ENCODE measurements at regions not wholly inside any gene's neighbourhood (a gene's known extent, or its start where the extent isn't known, plus 50 kb on each side); places are given as distances from the start of the nearest gene placed in this dataset.

- TF ChIP-seq, protein P1, sequence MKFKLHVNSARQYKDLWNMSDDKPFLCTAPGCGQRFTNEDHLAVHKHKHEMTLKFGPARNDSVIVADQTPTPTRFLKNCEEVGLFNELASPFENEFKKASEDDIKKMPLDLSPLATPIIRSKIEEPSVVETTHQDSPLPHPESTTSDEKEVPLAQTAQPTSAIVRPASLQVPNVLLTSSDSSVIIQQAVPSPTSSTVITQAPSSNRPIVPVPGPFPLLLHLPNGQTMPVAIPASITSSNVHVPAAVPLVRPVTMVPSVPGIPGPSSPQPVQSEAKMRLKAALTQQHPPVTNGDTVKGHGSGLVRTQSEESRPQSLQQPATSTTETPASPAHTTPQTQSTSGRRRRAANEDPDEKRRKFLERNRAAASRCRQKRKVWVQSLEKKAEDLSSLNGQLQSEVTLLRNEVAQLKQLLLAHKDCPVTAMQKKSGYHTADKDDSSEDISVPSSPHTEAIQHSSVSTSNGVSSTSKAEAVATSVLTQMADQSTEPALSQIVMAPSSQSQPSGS (CRISPR knock-in tag; IDR thresholded peaks at IDR 0.05) = no peak
- TF ChIP-seq, protein P2, sequence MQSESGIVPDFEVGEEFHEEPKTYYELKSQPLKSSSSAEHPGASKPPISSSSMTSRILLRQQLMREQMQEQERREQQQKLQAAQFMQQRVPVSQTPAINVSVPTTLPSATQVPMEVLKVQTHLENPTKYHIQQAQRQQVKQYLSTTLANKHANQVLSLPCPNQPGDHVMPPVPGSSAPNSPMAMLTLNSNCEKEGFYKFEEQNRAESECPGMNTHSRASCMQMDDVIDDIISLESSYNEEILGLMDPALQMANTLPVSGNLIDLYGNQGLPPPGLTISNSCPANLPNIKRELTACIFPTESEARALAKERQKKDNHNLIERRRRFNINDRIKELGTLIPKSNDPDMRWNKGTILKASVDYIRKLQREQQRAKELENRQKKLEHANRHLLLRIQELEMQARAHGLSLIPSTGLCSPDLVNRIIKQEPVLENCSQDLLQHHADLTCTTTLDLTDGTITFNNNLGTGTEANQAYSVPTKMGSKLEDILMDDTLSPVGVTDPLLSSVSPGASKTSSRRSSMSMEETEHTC (IDR thresholded peaks at IDR 0.05) = no peak
Observed at GRCh38 chr11:93073508-93074280, 104.2 kb downstream of the MTNR1B start (continued).

GRCh38 chr11:93074352-93074751 is 104.9 kb downstream of the MTNR1B start:
- H3K9ac ChIP-seq (ENCODE audit: insufficient read depth in 1 of 2, low read depth in 2 of 2, low read length in 2 of 2) = no peak overlapping the region
- POLR2A ChIA-PET = interaction anchor here (0.6 to 0.7 kb wide), 3 partner anchors 61 to 1641 kb away, joined by 3 to 4 read pairs (median 3); no protein-coding TSS in a partner anchor
- H3K27ac ChIP-seq (ENCODE audit: extremely low read depth, low read depth, low read length) = no peak overlapping the region
- no peaks in the 10 kb centered on the region for H3K4me1 ChIP-seq (replicated peaks in 1 of 2; ENCODE audit: control insufficient read depth in 2 of 2, insufficient read depth in 2 of 2, low read length in 2 of 2)
- H2AFZ ChIP-seq (ENCODE audit: low read depth, low read length) = no peak overlapping the region
- no peaks in the 10 kb centered on the region for H4K20me1 ChIP-seq (replicated peaks; ENCODE audit: control insufficient read depth, insufficient read depth, low read length)
- under 1% methylated on average over 7 of the region's 10 CpGs for WGBS (ENCODE audit: insufficient coverage, low coverage, missing lambda C conversion rate)
- FAIRE-seq = no peak
- no peak overlapping the region for H3K4me3 ChIP-seq
- no peaks in the 10 kb centered on the region for H3K36me3 ChIP-seq (ENCODE audit: control insufficient read depth, insufficient read depth, low read length)
- no peak for ATAC-seq
- intact Hi-C loops (cut with micrococcal nuclease) (no loop called here), in situ Hi-C loops (cut with MboI) (loop anchor here (5.0 kb wide), 1 partner anchor 52 kb away; no protein-coding TSS in a partner anchor)
- no TSS peak for BruUV-seq (replicated peaks)
- H3K4me2 ChIP-seq (ENCODE audit: insufficient read depth, low read length) = no peak overlapping the region
- DNase-seq (ENCODE audit: extremely low read depth in 1 of 4, low spot score in 3 of 4) = no peak
- H3K79me2 ChIP-seq (ENCODE audit: control insufficient read depth, insufficient read depth, low read length) = no peaks in the 10 kb centered on the region
- CTCF ChIA-PET (ENCODE audit: low intra/inter-chr PET ratio) = no interaction called here
- H3K9me1 ChIP-seq (ENCODE audit: control insufficient read depth, insufficient read depth, low read length) = no peaks in the 10 kb centered on the region
- H3K9me3 ChIP-seq (replicated peaks; ENCODE audit: control insufficient read depth, insufficient read depth, low read depth, low read length) = no peaks in the 10 kb centered on the region
- H3K27me3 ChIP-seq (ENCODE audit: control insufficient read depth in 2 of 2, insufficient read depth in 2 of 2, low read length in 2 of 2) = no peaks in the 10 kb centered on the region
- TF ChIP-seq, protein P3, sequence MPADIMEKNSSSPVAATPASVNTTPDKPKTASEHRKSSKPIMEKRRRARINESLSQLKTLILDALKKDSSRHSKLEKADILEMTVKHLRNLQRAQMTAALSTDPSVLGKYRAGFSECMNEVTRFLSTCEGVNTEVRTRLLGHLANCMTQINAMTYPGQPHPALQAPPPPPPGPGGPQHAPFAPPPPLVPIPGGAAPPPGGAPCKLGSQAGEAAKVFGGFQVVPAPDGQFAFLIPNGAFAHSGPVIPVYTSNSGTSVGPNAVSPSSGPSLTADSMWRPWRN (IDR thresholded peaks at IDR 0.05; ENCODE audit: low read depth) = no peak
- TF ChIP-seq PURB (CRISPR knock-in tag; IDR thresholded peaks at IDR 0.05; ENCODE audit: low read depth) = no peak
- TF ChIP-seq FOSL1 (tag; conservative IDR thresholded peaks at IDR 0.05) = no peak
- TF ChIP-seq CLOCK (CRISPR knock-in tag; IDR thresholded peaks at IDR 0.05; ENCODE audit: borderline replicate concordance) = no peak
- TF ChIP-seq, protein P4, sequence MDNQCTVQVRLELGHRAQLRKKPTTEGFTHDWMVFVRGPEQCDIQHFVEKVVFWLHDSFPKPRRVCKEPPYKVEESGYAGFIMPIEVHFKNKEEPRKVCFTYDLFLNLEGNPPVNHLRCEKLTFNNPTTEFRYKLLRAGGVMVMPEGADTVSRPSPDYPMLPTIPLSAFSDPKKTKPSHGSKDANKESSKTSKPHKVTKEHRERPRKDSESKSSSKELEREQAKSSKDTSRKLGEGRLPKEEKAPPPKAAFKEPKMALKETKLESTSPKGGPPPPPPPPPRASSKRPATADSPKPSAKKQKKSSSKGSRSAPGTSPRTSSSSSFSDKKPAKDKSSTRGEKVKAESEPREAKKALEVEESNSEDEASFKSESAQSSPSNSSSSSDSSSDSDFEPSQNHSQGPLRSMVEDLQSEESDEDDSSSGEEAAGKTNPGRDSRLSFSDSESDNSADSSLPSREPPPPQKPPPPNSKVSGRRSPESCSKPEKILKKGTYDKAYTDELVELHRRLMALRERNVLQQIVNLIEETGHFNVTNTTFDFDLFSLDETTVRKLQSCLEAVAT (IDR thresholded peaks at IDR 0.05) = no peak
- no peak for TF ChIP-seq RFX5 (IDR thresholded peaks at IDR 0.05; ENCODE audit: low read depth, low read length)
- no peak for TF ChIP-seq ZNF507 (tag; conservative IDR thresholded peaks at IDR 0.05)
- no peak for TF ChIP-seq L3MBTL2 (IDR thresholded peaks at IDR 0.05)
